NOMO-1 treated with dmso at 0.1 percent for 144 hours (cell line): ENCODE measurements at regions not wholly inside any gene's neighbourhood (a gene's known extent, or its start where the extent isn't known, plus 50 kb on each side); places are given as distances from the start of the nearest gene placed in this dataset.

Source experiments
- DNase-seq: peaks from one replicate; lab custom pipeline; 2025; ENCODE audit not compliant: unreplicated experiment; lab: John Stamatoyannopoulos, UW

GRCh38 chr11:43574949-43575912 is 105.3 kb upstream of the HSD17B12 start:
- DNase-seq, result no peak

GRCh38 chr11:43575913-43576310 is 104.6 kb upstream of the HSD17B12 start:
- no peak for DNase-seq

- DNase-seq, result no peak
Observed at GRCh38 chr11:43576320-43576802, 104.2 kb upstream of the HSD17B12 start.

- DNase-seq, result peak; percentile 27
Observed at GRCh38 chr11:43576803-43577521, 103.6 kb upstream of the HSD17B12 start.

- no peak for DNase-seq
Observed at GRCh38 chr11:43577566-43578264, 102.8 kb upstream of the HSD17B12 start.

GRCh38 chr11:43578346-43579170 is 102.0 kb upstream of the HSD17B12 start:
- no peak for DNase-seq

GRCh38 chr11:43579171-43579918 is 101.2 kb upstream of the HSD17B12 start:
- peak; percentile 44 for DNase-seq

- DNase-seq, result no peak
Observed at GRCh38 chr11:43579919-43580276, 100.6 kb upstream of the HSD17B12 start.

- no peak for DNase-seq
Observed at GRCh38 chr11:43580735-43581369, 99.7 kb upstream of the HSD17B12 start.

- no peak for DNase-seq
Observed at GRCh38 chr11:43581370-43582023, 99.0 kb upstream of the HSD17B12 start.

GRCh38 chr11:43582024-43582862 is 98.3 kb upstream of the HSD17B12 start:
- no peak for DNase-seq

GRCh38 chr11:43582863-43583462 is 97.6 kb upstream of the HSD17B12 start:
- no peak for DNase-seq

GRCh38 chr11:43583548-43583947 is 97.0 kb upstream of the HSD17B12 start:
- no peak for DNase-seq

- no peak for DNase-seq
Observed at GRCh38 chr11:43585877-43586608, 94.5 kb upstream of the HSD17B12 start.

- DNase-seq, result no peak
Observed at GRCh38 chr11:43589601-43590250, 90.8 kb upstream of the HSD17B12 start.

GRCh38 chr11:43601511-43601910 is 79.0 kb upstream of the HSD17B12 start:
- DNase-seq, result no peak
